Karpas-422 (cell line): ENCODE measurements at regions not wholly inside any gene's neighbourhood (a gene's known extent, or its start where the extent isn't known, plus 50 kb on each side); places are given as distances from the start of the nearest gene placed in this dataset.
"Not testable (repeated sequence)": the region's sequence is repeated elsewhere in the genome, so short reads cannot be mapped to it uniquely, and the experiment has no call there.

Experiments used
- DNase-seq: peaks from one replicate; pipeline ENCODE4 v3.0.0-alpha.2; 2015
- H2AFZ ChIP-seq: fragments of 200-600 bp; sonication (generic); 2 replicates; pipeline ENCODE4 v1.6.1; 2014; ENCODE audit warnings: antibody characterized with exemption, low read length, mixed read lengths
- H3K27ac ChIP-seq: fragments of 200-600 bp; sonication (generic); 2 replicates; pipeline ENCODE4 v1.5.1; 2014; ENCODE audit warnings: mild to moderate bottlenecking, low read length, moderate library complexity
- H3K27me3 ChIP-seq: fragments of 200-600 bp; sonication (generic); 2 replicates; pipeline ENCODE4 v1.6.1; 2014; ENCODE audit warnings: low read length, mixed read lengths
- H3K36me3 ChIP-seq: fragments of 200-600 bp; sonication (generic); 2 replicates; pipeline ENCODE4 v1.6.1; 2014; ENCODE audit warnings: low read length, mixed read lengths; ENCODE audit not compliant: insufficient read depth
- H3K4me1 ChIP-seq: fragments of 200-600 bp; sonication (generic); 2 replicates; pipeline ENCODE4 v1.6.1; 2014; ENCODE audit warnings: mild to moderate bottlenecking, low read length, mixed read lengths
- H3K4me2 ChIP-seq: fragments of 200-600 bp; sonication (generic); 2 replicates; pipeline ENCODE4 v1.6.1; 2014; ENCODE audit warnings: low read length, low read depth, mild to moderate bottlenecking; ENCODE audit not compliant: poor library complexity, severe bottlenecking
- H3K4me3 ChIP-seq: fragments of 200-600 bp; sonication (generic); 2 replicates; pipeline ENCODE4 v1.5.1; 2014; ENCODE audit warnings: mild to moderate bottlenecking, antibody characterized with exemption, low read length, mixed read lengths
- H3K79me2 ChIP-seq: fragments of 200-600 bp; sonication (generic); 2 replicates; pipeline ENCODE4 v1.6.1; 2014; ENCODE audit warnings: mild to moderate bottlenecking, low read length, mixed read lengths
- H3K9ac ChIP-seq: fragments of 200-600 bp; sonication (generic); 2 replicates; pipeline ENCODE4 v1.6.0; 2014; ENCODE audit warnings: low read length
- H3K9me2 ChIP-seq: fragments of 200-600 bp; sonication (generic), shearing (Covaris generic); replicated peaks from 2 replicates; pipeline ENCODE4 v1.6.0; 2014; ENCODE audit warnings: mild to moderate bottlenecking, low read length, moderate library complexity; ENCODE audit not compliant: insufficient read depth
- H3K9me3 ChIP-seq: fragments of 300-700, 200-600 bp; sonication (generic); 2 replicates; pipeline ENCODE4 v1.6.1; 2014; ENCODE audit warnings: low read length, mixed read lengths
- H4K20me1 ChIP-seq: fragments of 200-600 bp; sonication (generic); 2 replicates; pipeline ENCODE4 v1.6.1; 2014; ENCODE audit warnings: mild to moderate bottlenecking, antibody characterized with exemption, low read length, low read depth; ENCODE audit not compliant: insufficient read depth

DNA sequence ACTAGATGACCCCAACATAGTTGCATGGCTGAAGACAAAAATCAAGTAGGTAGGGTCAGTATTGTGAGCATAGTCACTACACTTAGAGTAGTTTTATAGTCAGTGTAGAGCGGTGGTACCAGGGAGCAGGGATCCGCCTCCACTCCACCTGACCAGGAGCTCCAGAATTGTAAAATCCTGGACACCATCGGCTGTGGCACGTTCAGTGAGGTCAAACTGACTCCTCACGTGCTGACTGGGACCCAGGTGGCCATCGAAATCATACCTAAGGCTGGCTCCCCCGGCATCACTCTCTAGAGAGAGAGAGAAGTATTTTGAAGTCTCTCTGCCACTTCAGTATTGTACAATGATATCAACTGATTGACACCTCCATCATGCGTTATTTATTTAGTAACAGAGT, 59.7 kb upstream of the TAMM41 start:
- H3K9ac ChIP-seq: no peak overlapping the region
- H3K27me3 ChIP-seq: no peaks in the 10 kb centered on the region
- H3K4me3 ChIP-seq: no peak overlapping the region
- no peaks in the 10 kb centered on the region for H3K9me3 ChIP-seq
- H3K79me2 ChIP-seq: no peaks in the 10 kb centered on the region
- no peaks in the 10 kb centered on the region for H3K36me3 ChIP-seq
- no peaks in the 10 kb centered on the region for H3K9me2 ChIP-seq
- no peak overlapping the region for H3K27ac ChIP-seq
- no peaks in the 10 kb centered on the region for H4K20me1 ChIP-seq
- H3K4me2 ChIP-seq: no peak overlapping the region
- no peak overlapping the region for H2AFZ ChIP-seq
- no peaks in the 10 kb centered on the region for H3K4me1 ChIP-seq
- no peak for DNase-seq

DNA sequence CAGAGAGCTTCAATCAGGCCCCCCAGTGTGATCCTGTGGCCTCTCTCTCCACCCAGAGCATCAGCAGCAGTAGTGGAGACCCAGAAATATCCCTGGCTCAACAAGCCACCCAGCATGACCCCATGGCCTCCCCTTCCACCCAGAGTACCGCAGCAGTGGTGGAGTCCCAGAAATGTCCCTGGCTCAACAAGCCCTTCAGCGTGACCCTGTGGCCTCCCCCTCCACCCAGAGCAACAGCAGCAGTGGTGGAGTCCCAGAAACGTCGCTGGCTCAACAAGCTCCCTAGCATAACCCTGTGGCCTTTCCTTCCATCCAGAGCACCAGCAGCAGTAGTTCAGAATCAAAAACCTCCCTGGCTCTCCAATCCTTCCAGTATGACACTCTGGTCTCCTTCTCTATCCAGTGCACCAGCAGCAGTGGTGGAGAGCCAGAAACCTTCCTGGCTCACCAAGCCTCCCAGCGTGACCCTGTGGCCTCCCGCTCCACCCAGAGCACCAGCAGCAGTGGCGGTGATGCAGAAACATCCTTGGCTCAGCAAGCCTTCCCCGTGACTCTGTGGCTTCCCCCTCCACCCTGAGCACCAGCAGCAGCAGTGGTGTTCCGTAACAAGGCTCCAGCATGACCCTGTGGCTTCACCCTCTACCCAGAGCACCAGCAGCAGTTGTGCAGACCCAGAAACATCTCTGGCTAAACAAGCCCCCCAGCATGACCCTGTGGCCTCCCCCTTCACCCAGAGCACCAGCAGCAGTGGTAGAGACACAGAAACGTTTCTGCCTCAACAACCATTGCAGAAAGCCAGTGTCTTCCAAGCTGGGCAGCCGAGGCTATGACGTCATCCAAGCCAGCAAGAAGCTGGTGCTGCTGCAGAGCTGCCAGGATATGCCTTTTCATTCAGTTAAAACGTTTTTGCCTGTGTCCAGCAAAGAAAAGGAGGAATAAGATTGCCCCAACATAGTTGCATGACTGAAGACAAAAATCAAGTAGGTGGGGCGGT, 61.3 kb upstream of the TAMM41 start:
- Histone ChIP-seq H3K27ac (no peak overlapping the region), H3K9me2 (no peaks in the 10 kb centered on the region)

DNA sequence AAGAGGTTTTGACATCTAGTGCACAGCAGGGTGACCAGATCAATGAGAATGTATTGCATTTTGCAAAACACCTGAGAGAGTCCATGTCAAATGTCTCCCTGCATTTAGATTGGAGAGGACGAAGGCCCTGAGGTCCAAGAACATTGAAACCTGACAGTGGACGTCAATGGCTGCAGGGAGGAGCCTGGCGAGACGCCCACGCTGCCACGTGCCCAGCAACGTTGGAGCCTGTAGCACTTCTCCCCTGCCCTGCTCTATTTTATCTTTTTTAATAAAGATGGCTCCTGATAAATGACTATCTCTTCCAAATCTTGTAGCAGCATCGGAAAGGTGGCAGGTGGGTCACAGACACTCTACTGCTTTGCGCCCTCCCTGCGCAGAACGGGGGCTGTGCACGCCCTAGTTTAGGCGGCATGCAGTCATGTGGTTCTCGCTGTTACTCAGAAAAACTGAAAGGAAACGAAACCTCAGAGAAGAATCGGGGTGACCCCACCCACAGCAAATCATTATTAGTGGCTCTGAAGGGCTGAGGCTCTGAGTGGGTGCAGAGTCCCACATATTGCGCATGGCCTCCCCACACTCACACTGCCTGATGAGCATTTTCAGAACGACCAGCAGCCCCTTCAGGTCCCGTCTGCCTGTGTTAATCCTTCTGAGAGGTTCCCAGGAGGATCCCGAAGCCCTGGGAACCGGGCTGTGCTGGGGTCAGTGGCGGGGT, 62.5 kb upstream of the TAMM41 start:
- no peaks in the 10 kb centered on the region for H3K9me3 ChIP-seq
- no peak for DNase-seq
- H3K4me2 ChIP-seq: no peak overlapping the region
- no peaks in the 10 kb centered on the region for H3K4me1 ChIP-seq
- no peaks in the 10 kb centered on the region for H4K20me1 ChIP-seq
- no peak overlapping the region for H3K27ac ChIP-seq
- H3K79me2 ChIP-seq: no peaks in the 10 kb centered on the region
- no peak overlapping the region for H2AFZ ChIP-seq
- H3K36me3 ChIP-seq: no peaks in the 10 kb centered on the region
- no peaks in the 10 kb centered on the region for H3K9me2 ChIP-seq
- no peak overlapping the region for H3K9ac ChIP-seq
- H3K4me3 ChIP-seq: no peak overlapping the region
- H3K27me3 ChIP-seq: no peaks in the 10 kb centered on the region

More for the DNA sequence above, 61.3 kb upstream of the TAMM41 start:
- Histone ChIP-seq H3K79me2 (no peaks in the 10 kb centered on the region), H3K9me3 (no peaks in the 10 kb centered on the region), H3K36me3 (no peaks in the 10 kb centered on the region), H3K4me3 (no peak overlapping the region), H3K4me1 (no peaks in the 10 kb centered on the region), H3K4me2 (no peak overlapping the region), H2AFZ (no peak overlapping the region), H3K9ac (no peak overlapping the region), H3K27me3 (no peaks in the 10 kb centered on the region), H4K20me1 (no peaks in the 10 kb centered on the region)
- DNase-seq: no peak

DNA sequence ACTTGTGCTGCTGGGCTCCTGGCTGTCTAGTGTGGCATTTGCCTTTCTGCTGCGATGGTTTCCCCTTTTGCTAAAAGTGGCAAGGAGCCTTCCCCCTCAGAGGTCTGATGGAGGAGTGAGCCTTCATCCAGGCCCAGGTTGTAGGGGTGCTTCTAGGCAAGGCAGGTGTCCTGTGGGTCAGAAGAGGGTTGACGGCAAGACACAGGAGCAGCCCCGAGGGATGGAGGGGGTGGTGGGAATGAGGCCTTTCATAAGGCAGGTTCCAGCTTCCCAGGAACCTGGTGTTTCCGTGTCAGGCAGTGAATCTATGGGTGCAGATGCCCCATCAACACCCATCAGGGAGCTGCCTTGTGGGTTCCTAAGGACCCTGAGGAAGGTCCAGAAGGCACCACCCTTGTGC, 63.0 kb upstream of the TAMM41 start:
- Histone ChIP-seq H3K4me1 (no peaks in the 10 kb centered on the region), H3K9me2 (no peaks in the 10 kb centered on the region), H3K9me3 (no peaks in the 10 kb centered on the region), H2AFZ (no peak overlapping the region), H3K27me3 (no peaks in the 10 kb centered on the region), H3K79me2 (no peaks in the 10 kb centered on the region), H3K4me3 (no peak overlapping the region), H4K20me1 (no peaks in the 10 kb centered on the region), H3K36me3 (no peaks in the 10 kb centered on the region), H3K27ac (no peak overlapping the region), H3K4me2 (no peak overlapping the region), H3K9ac (no peak overlapping the region)
- no peak for DNase-seq

DNA sequence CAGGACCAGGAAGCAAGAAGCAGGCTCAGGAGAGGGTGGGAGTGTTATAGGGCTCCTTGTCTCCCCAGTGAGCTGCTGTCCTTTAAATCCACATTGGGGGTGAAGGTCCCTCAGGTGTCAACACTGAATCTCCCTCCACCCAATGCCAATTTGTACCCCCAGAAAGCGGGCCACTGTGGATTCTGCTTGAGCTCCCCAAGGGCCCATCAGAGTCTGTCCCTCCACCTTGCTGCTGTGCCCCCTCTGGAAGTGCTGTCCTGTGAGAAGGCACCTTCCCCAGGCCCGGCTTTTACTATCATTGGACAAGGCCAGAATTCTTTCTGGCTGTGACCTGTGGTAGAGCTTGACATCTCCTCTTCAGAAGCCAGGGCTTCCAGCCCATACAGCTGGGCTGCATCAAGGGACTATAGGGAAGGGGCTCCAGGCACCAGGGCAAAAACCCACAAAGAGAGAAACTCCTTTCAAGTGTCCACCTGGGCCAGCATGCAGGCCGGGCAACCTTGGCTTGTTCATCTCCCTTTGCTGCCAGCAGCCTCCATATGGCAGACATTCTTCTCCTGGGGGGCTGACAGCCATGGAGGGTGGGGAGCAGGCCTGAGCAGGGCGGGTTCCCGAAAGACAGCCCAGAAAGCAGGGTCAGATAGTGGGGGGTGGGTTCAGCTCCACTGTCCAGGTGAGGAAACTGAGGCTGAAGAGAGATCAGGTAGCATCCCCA, 63.7 kb upstream of the TAMM41 start:
- not testable (repeated sequence) for H3K9ac ChIP-seq, H3K27ac ChIP-seq, H3K4me3 ChIP-seq, H3K27me3 ChIP-seq, H2AFZ ChIP-seq, H3K4me2 ChIP-seq, H3K4me1 ChIP-seq, H3K9me3 ChIP-seq, H3K36me3 ChIP-seq, H3K9me2 ChIP-seq, H4K20me1 ChIP-seq, DNase-seq, H3K79me2 ChIP-seq

DNA sequence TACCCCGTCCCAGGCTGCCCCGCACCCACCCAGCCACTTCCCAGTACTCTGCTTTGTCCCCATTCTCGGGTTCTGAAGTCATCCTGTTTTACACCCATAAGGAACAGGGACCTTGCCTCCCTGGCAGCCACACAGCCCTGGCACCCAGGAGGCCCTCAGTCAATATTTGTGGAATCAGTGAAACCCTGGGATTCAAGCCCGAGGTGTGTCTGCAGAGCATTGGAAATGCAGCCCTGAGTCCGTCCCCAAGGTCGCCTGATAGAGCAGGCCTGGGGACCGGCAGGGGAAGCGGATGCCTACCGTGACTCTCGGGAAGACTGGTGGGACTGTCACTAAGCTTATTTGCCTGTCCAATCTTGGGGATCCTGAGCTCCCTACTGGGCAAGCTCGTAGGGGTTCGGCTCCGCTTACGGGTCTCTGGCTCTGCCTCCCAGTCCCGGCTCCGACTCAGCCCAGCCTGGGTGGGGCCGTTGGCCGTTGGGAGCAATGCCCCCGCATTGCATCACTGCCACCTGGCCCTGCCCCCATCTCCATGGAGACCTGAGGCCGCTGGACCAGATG, 64.4 kb upstream of the TAMM41 start:
- H3K4me2 ChIP-seq: no peak overlapping the region
- H2AFZ ChIP-seq: no peak overlapping the region
- no peaks in the 10 kb centered on the region for H3K36me3 ChIP-seq
- no peaks in the 10 kb centered on the region for H3K9me2 ChIP-seq
- H3K27ac ChIP-seq: no peak overlapping the region
- no peaks in the 10 kb centered on the region for H3K4me1 ChIP-seq
- H3K79me2 ChIP-seq: no peaks in the 10 kb centered on the region
- no peak overlapping the region for H3K4me3 ChIP-seq
- no peak overlapping the region for H3K9ac ChIP-seq
- no peaks in the 10 kb centered on the region for H3K27me3 ChIP-seq
- DNase-seq: no peak
- no peaks in the 10 kb centered on the region for H4K20me1 ChIP-seq
- no peaks in the 10 kb centered on the region for H3K9me3 ChIP-seq

DNA sequence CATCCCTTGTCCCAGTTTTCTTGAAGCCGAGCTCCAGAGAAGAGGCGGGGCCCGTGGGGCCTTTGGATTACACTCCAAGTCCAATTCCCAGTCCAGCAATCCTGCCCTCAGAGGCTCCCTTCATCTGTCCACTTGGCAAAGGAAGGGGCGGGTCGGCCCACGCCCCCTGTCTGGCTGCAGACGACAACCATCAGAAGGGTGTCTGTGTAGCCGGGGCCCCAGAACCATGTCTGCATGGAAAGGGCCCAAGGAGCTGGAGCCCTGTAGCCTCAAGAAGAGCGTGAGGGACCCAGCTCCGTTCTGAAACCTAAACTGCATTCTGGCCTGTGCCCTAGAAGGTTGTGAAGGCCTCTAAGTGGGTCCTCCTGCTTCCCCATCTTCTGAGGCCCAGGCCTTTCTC, 65.2 kb upstream of the TAMM41 start:
- DNase-seq, H3K4me1 ChIP-seq, H2AFZ ChIP-seq, H3K36me3 ChIP-seq, H4K20me1 ChIP-seq, H3K27ac ChIP-seq, H3K79me2 ChIP-seq, H3K9me2 ChIP-seq, H3K27me3 ChIP-seq, H3K4me2 ChIP-seq, H3K9ac ChIP-seq, H3K4me3 ChIP-seq, H3K9me3 ChIP-seq: not testable (repeated sequence)

DNA sequence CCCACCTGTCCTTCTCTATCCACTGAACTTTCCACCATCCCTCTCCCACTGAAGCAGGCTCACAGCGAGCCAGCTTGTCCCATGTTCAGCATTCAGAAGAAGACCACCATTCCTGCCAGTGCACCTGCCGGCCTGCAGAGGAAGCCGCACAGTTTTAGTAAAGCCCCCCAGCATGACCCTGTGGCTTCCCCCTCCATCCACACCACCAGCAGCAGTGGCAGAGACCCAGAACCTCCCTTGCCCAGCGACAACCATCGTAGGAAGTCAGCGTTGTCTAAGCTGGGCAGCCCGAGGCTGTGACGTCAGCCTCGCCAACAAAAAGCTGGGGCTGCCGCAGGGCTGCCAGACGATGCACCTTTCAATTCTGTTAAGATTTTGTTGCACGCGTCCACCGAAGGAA, 66.6 kb upstream of the TAMM41 start:
- H3K27ac ChIP-seq: no peak overlapping the region
- H4K20me1 ChIP-seq: no peaks in the 10 kb centered on the region
- H3K9me3 ChIP-seq: no peaks in the 10 kb centered on the region
- H3K9me2 ChIP-seq: no peaks in the 10 kb centered on the region
- no peak overlapping the region for H2AFZ ChIP-seq
- no peaks in the 10 kb centered on the region for H3K4me1 ChIP-seq
- H3K79me2 ChIP-seq: no peaks in the 10 kb centered on the region
- H3K4me2 ChIP-seq: no peak overlapping the region
- no peaks in the 10 kb centered on the region for H3K36me3 ChIP-seq
- H3K9ac ChIP-seq: no peak overlapping the region
- H3K27me3 ChIP-seq: no peaks in the 10 kb centered on the region
- no peak overlapping the region for H3K4me3 ChIP-seq
- DNase-seq: no peak
